Sigmoid colon (tissue), 4 donors: ENCODE measurements at regions not wholly inside any gene's neighbourhood (a gene's known extent, or its start where the extent isn't known, plus 50 kb on each side); places are given as distances from the start of the nearest gene placed in this dataset.

ENCODE experiments used
- POLR2A ChIP-seq, 2 donors: fragments of 450-650 bp; IDR thresholded peaks; one replicate each; pipeline ENCODE4 v1.6.1; 2016; ENCODE audit warnings: antibody characterized with exemption in 2 of 2, mild to moderate bottlenecking in 2 of 2, moderate library complexity in 2 of 2
- POLR2AphosphoS5 ChIP-seq, 4 donors: sonication (generic); formaldehyde crosslinking; IDR thresholded peaks; one replicate each; pipeline ENCODE4 v1.6.1; 2017; ENCODE audit warnings: antibody characterized with exemption in 4 of 4
- TF ChIP-seq, protein P1 (sequence below), 4 experiments: fragments of 450-650 bp in 3 of 4; fragments of 200-600 bp in 1 of 4; IDR thresholded peaks; one replicate each; pipeline ENCODE4 v1.5.1; 2016 to 2019; ENCODE audit warnings: antibody characterized with exemption in 4 of 4, mild to moderate bottlenecking in 3 of 4, moderate library complexity in 2 of 4

DNA sequence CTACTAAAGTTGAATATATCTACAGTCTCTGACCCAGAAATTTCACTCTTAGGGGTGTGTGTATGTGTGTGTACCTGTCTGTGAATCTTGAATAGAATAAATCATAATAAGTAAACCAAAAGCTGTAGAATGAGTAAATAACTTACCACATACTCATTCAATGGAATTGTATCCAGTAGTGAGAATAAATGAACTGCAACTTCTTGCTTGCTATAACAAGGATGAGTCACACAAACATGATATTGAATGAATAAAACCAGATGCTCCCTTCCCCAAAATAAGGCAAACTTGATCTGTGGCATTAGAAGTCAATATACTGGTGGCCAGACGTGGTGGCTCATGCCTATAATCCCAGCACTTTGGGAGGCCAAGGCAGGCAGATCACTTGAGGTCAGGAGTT lies 259.8 kb upstream of the MON1B start:
- TF ChIP-seq POLR2A (IDR thresholded peaks at IDR 0.05) = no peak
- TF ChIP-seq, protein P1, sequence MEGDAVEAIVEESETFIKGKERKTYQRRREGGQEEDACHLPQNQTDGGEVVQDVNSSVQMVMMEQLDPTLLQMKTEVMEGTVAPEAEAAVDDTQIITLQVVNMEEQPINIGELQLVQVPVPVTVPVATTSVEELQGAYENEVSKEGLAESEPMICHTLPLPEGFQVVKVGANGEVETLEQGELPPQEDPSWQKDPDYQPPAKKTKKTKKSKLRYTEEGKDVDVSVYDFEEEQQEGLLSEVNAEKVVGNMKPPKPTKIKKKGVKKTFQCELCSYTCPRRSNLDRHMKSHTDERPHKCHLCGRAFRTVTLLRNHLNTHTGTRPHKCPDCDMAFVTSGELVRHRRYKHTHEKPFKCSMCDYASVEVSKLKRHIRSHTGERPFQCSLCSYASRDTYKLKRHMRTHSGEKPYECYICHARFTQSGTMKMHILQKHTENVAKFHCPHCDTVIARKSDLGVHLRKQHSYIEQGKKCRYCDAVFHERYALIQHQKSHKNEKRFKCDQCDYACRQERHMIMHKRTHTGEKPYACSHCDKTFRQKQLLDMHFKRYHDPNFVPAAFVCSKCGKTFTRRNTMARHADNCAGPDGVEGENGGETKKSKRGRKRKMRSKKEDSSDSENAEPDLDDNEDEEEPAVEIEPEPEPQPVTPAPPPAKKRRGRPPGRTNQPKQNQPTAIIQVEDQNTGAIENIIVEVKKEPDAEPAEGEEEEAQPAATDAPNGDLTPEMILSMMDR (IDR thresholded peaks at IDR 0.05) = no peak
- no peak for TF ChIP-seq POLR2AphosphoS5 (IDR thresholded peaks at IDR 0.05)
